GM21390 (cell line): ENCODE measurements at regions not wholly inside any gene's neighbourhood (a gene's known extent, or its start where the extent isn't known, plus 50 kb on each side); places are given as distances from the start of the nearest gene placed in this dataset.

ENCODE experiments used
- ATAC-seq: cut with Tn5 transposase; IDR thresholded peaks from one replicate; pipeline ENCODE4 v1.9.1; 2021; ENCODE audit not compliant: unreplicated experiment

DNA sequence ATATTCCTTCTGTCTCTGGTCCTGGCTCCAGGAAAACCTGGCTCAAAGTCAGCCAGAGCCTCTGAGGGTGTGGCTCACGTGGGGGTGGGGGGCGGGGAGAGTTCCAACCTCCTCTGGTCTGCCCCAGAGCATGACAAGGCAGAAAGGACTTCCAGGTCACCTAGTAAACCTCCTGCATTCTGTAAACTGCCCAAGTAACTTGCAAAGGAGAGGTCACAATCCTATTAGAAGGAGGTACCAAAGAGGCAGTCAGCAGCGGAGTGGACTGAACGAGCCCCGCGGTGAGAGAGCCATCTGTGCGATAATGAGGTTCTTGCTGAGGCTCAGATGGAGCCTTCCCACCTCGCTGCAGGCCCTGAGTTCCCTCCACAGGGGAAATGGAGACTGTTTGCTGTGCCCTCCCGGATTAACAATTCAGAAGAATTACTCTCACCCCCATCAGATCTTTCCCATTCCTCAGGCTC lies 58.9 kb upstream of the GATA6 start:
- no peak for ATAC-seq

DNA sequence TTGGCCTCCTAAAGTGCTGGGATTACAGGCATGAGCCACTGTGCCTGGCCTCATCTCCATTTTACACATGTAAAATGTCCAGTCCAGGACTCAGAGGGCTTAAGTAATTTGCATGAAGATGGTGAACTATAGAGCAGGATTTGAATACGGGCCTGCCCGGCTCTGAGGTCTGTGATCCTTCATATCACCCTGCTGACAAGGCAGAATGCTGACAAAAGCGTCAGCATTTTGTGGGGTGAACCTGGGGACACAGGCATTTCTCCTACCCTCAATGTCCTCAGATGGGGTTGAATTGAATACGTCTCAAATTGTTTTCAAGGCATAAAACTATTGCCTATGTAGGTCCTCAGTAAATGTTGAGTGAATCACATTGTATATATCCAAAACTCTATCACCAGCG lies 57.2 kb upstream of the GATA6 start:
- ATAC-seq = no peak

DNA sequence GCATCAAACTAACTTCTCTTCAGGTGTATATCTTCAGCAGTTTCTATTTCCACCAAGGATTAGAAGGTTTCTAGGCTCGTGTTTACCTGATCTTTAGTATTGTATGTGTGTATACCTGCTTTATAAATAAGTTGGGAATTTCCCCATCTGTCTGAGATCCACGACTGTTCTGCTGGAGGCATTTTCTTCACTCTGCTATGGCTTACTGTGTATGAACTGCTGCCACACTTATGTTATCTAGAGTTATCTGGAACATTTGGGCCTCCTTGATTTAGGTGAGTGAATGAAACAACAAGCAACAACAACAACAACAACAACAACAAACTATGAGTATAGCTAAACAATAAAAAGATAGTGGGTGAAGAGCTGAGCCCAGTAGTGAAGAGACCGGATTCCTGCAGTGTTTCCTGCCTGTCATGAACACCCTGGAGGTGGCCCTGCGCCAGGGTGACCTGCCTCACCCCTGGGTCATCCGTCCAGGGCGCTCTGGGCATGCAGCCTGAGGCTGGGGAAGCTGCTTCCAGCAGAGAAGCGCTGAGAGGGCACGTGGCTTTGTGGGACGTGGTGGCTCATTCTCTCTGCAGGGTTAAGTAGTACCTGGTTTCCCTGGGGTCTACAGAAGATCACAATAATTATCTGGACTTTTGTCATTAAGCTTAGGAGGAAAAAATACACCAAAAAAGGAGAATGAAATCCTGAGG lies 56.1 kb upstream of the GATA6 start:
- no peak for ATAC-seq

DNA sequence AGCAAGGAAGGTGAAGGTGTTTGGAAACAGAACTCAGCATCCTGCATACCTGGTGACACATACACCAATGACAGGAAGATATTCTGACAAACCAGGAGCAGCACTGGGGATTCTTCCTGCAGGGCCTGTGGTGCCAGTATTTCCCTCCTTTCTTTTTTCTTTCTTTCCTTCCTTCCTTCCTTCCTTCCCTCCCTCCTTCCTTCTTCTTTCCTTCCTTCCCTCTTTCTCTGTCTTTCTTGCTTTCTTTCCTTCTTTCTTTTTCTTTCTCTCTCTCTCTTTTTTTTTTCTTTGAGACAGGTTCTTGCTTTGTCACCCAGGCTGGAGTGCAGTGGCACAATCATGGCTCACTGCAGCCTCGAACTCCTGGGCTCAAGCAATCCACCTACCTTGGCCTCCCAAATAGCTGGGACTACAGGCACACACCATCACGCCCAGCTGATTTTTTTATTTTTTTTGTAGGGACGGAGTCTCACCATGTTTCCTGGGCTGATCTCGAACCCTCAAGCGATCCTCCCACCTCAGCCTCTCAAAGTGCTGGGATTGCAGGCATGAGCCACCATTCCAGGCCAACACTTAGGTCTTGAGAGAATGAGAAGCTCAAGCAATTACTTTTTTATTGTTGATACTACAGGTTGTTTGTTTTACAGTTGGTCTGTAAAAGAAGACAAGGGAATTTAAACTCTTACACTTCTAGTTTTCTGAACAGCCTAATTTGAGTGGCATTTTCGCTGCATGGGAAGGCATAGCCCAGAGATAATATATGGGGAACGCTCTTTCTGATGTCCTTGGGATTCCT lies 54.7 kb upstream of the GATA6 start:
- no peak for ATAC-seq

DNA sequence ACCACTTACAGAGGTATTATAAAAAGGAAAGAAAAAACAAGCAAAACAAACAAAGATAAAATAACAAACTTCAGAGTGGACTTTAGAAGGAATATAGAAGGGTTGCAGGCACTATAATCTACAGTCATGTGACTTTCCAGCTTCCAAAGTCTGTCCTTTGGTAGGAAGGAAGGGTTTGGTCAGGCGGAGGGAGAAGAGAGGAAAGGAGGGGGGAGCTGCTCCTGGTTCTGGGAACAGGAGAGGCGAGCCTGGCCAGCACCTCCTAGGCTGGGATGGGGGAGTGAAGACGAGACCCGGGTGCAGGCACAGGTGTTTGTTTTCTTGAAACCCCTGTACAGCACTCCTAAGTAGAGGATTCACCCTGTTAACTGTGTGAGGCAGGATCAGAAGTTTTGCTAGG lies 53.8 kb upstream of the GATA6 start:
- no peak for ATAC-seq
